Left kidney (tissue), 1 donor: ENCODE measurements at regions not wholly inside any gene's neighbourhood (a gene's known extent, or its start where the extent isn't known, plus 50 kb on each side); places are given as distances from the start of the nearest gene placed in this dataset.
A peak's percentile ranks its signal among the peaks of the same experiment; 100 is the strongest.
"Not testable (repeated sequence)": the region's sequence is repeated elsewhere in the genome, so short reads cannot be mapped to it uniquely, and the experiment has no call there.

ENCODE experiments used
- DNase-seq: peaks from one replicate; pipeline ENCODE4 v3.0.0-alpha.2; 2013

DNA sequence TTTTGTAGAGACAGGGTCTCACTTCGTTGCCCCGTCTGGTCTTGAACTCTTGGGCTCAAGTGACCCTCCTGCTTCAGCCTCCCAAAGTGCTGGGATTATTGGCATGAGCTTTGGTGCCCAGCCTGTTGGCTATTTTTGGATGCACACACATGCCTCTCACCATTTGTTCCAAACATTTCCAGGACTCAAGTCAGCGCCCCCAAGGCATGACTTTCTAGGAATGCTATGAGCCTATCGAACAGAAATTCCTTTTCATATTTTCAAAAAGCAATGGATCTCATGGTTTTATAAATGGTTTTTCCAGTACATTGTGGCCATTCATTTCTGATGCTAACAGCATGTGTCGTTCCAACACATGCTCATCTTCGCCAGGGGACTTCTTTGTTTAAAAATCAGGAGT is 119.3 kb upstream of the NAA20 start:
- no peak for DNase-seq

DNA sequence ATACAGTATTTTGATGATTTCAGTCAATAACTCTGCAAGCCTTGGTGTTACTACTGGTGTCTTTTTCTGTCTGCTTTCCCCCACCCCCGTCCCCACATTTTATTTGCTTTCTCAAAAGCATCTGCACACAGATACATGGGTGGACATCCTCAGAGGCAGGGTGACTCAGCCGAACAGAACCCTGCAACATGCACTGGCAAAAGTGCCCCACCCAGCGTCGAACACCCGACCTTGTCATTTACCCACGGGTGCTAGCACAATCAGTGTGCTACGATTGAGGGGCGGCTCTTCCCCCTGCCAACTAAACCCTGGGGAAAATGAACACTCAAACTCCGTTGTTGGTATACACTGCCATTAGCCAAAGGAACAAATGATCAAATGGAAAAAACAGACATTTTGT is 115.9 kb upstream of the NAA20 start:
- no peak for DNase-seq

DNA sequence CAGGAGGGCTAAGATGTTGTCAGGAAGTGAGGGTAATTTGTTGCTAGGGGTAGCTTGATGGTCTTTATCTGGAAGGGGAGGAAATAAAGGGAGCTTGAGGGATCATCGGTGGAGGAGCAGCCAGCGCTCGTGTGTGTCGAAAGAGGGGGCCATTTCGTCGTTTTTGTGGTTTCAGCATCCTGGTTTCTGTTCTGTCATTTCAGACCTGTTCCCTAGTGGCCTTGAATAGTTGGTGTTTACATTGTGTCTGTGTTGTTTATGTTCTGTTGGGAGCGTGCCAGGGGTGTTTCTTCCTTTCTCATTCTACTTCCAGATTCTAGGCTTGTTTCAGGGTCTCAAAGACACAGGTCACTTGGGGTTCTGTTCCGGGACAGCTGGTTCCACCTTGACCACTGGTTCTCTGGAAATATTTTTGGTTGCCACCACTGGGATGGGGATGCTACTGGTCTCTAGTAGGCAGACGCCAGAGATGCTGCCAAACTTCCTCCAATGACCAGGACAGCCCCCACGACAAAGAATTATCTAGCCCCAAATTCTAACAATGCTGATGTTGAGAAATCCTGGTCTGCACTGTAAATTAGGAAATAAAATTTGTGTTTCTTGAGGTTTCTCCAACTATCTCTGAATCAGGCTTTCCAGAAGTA is 113.9 kb upstream of the NAA20 start:
- peak; percentile 46 for DNase-seq

DNA sequence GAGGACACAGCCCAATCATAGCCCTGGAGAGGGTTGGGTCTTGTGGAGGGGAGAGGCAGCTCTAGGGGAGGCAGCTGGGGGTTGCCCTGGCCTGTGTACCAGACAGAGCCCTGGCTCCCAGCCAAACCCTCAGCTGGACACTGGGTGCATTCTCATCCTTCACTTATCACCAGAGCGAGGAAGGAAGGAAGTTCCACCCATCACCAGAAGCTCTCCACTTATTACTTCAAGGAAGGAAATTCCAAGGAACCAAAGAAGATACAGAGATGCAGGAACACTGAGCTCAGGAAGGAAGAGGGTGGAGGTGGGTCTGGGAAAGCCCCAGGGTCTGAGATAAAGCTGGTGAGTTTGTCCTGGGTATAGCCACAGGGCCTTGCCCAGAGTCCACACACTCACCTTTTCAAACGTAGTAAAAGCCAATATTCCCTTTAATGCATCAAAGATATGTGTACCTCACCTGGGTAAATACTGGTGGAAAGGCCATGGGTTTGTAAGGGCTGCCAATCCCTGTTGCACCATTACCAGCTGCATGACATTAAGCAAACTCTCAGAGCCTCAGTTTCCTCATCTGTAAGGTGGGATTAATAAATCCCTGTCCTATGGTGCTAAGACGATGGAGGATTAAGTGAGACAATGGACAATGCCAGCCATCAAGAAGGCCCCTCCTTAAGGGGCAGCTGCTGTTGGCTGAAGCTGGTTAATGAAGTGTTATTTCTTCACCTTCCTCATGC is 109.7 kb upstream of the NAA20 start:
- no peak for DNase-seq

DNA sequence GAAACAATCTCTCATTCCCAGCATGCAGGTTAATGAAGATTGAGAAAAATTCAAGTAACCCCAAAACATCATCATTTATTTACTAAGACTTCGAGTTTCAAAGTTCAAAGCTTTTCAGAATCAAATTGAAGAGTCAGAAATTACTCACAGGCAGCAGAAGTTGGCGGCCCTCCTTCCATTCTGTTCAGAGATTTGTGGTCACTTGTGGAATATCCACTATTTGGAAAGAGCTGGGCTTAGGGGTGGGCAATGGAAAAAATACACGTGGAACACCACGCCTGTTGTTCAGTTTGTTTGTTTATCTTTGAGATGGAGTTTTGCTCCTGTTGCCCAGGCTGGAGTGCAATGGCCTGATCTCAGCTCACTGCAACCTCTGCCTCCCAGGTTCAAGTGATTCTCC is 108.6 kb upstream of the NAA20 start:
- no peak for DNase-seq

- no peak for DNase-seq
These were observed 107.4 kb upstream of the NAA20 start for GRCh38 chr20:19909725-19910124.

GRCh38 chr20:19911810-19912382 is 105.3 kb upstream of the NAA20 start:
- no peak for DNase-seq

DNA sequence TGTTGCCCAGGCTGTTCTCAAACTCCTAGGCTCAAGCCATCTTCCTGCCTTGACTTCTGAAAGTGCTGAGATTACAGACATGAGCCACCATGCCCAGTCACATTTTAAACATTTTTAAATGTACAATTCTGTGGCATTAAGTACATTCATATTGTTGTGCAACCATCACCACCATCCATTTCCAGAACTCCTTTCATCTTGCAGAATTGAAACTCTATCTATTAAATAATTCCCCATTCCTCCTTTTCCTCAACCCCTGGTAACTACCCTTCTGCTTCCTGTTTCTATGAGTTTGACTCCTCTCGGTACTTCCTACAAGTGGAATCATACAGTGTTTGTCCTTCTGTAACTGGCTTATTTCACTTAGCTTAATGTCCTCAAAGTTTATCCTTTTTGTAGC is 103.8 kb upstream of the NAA20 start:
- DNase-seq: no peak

DNA sequence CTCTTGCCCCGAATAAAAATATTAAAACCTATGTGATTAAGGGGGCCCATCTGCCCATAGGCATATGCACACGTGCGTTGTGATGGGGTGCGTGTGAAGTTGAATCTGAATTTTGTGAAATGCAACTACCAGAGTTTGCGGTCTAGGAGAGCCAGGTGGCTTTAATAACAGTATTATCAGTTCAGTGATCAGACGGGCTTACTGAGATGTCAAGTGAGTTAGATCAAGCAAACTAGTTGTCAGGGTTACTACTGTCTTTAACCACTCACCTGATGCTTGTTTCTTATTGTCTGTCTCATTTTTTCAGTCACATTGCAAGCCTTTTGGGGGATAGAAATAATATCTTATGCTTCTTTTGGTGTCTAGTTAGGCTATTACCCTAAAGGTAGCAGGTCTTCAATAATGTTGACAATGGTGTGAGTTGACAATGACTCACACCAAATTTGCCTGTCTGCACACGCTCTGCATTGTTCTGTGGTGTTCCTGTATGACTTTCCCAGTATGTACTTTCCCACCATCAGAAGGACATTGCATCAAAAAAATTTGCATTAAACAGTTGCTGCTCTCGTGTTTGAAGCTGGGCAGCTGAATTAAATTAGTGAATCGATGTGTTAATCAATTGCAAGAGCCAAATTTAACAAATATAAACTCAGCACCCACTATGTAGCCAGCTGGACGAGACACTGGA is 103.1 kb upstream of the NAA20 start:
- DNase-seq: no peak

- DNase-seq: no peak
These were observed 101.9 kb upstream of the NAA20 start for GRCh38 chr20:19915111-19915798.

DNA sequence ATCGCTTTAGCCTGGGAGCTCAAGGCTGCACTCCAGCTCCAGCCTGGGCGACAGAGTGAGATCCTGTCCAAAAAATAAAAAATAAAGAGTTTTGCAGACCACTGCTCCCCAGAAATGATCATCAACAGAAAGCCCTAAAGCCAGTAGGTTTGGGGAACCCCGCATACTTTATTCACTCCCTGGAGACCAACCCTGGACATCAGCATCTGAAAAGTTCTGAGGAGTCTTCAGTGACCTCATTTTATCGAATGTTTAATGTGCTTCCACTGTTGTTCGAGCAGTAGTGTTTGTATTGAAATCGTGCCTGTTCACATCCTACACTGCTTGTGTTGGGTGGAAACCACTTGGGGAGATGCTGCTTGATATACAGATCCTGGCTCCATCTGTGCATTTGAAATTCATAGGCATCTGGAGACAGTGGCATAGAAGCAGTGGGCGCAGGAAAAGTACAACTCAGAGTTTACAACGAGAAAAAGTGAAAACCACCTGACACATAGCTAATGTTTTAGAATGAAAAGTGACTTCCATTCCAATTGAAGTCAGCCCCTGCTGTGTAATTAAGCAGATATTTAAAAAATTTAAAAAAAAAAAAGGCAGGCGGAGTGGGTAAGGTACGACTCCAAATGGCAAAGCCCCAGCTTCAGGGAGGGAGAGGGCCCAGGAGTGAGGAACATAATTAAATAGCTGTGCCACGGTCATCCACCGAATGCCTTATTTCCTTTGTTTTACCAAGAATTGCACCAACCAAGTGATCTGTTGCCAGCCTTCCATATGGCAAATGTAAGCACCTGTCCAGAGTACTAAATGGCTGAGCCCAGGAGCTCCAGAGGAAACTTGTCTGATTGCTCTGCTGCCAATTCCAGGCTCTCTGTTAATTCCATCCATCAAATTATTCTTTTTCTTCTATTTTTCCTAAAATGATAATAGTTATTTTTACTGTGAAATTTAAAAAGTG is 100.4 kb upstream of the NAA20 start:
- DNase-seq: no peak

DNA sequence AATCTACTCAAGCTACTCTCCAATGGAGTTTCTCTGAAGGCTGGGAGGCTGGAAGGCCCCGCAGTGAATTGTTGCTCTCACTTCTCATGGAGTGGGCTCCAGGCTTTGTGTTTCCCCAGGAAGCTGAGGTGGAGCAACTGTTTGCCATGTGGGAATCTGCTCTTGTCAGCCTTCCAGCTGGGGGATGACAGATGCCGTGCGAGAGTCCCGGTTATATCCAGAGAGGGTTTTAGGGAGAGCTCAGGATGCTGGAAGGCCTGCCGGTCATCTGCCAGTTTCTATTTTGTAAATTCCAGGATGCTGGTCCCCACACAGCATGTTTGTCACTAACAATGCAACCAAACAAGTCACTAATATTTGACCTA is 98.2 kb upstream of the NAA20 start:
- no peak for DNase-seq

GRCh38 chr20:19920381-19921138 is 96.6 kb upstream of the NAA20 start:
- DNase-seq: no peak

DNA sequence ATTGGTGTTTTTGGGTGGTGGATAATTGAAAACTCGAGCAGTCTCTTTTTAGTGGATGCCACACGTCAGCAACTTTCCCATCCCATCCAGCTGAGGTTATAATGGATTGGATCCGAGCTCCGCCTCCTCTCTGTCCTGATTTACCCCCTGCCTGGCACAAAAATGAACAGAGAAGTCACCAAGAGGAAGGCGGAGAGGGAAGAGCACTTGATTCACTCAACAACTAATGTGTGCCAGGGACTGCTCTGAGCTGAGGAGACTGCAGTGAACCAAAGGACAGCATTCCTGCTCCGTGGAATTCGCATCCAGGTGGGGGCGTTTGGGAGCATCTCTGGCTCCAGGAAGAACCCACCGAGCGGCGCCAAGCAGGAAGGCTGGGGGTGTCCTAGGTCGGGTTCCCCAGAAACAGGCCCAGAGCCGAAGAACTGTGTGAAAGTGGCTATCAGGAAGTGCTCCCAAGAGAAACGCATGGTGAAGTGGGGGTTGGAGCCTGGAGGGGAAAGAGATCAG is 95.8 kb upstream of the NAA20 start:
- no peak for DNase-seq

- DNase-seq: not testable (repeated sequence)
These were observed 95.3 kb upstream of the NAA20 start for GRCh38 chr20:19921829-19922228.

DNA sequence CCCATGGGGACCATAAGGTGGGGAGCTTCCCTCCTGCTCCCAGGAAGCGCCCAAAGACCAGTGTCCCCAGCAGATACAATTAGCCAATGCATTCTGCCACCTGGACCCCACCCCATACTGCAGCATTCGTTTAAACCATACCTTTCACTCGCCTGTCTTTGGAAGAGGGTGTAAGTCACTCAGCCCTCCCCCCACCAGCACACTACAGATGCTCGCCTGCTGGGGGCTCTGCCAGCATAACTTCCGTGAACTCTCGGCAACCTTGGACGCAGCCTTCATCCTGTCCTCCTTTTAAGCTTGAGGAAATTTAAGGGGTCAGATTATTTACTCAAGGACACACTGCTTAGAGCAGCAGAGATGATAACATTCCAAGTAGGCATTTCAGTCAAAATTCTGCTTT is 94.4 kb upstream of the NAA20 start:
- no peak for DNase-seq

DNA sequence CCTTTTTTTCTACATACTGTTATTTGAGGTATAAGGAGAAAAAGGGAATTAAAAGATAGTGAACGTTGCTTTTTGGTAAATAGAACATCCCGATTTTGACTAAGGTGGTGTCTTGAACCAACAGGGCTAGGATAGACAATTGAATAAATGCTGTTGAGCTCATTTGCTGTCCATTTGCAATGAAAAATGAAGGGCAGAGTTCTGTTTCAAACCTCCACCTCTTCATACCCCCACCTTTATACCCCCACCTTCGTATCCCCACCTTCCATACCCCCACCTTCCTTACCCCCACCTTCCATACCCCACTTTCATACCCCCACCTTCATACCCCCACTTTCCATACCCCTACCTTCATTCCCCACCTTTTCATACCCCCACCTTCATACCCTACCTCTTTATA is 93.4 kb upstream of the NAA20 start:
- no peak for DNase-seq

DNA sequence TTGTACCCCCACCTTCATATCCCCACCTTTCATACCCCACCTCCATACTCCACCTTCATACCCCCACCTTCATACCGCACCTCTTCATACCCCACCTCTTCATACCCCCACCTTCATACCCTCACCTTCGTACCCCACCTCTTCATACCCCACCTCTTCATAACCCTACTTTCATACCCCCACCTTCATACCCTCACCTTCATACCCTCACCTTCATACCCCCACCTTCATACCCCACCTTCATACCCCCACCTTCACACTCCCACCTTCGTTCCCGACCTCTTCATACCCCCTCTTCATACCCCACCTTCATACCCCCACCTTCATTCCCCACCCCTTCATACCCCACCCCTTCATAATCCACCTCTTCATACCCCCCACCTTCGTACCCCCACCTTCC is 92.9 kb upstream of the NAA20 start:
- DNase-seq: no peak

DNA sequence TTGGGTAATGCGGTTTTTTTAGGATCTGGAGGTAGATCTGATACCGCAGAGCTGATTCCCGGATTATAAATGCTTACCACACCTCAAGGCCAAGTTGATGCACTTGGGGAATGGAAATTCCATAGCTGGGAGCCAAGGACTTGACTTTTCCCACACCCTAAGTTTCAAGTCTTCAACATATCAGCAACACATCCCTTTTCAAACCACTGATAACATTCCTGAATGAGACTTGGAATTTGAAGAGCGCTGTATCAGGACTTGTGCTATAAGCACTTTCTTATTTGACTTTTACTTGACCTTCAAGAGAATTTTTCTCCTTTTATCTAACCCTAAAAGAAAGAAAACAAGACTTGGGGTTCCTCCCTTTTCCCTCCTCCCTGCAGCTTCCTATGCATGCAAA is 90.6 kb upstream of the NAA20 start:
- DNase-seq: no peak

- no peak for DNase-seq
These were observed 88.7 kb upstream of the NAA20 start for GRCh38 chr20:19928328-19929011.
